IMR-90 (cell line): ENCODE measurements at regions not wholly inside any gene's neighbourhood (a gene's known extent, or its start where the extent isn't known, plus 50 kb on each side); places are given as distances from the start of the nearest gene placed in this dataset.

Source experiments
- CTCF ChIP-seq: conservative IDR thresholded peaks from 2 replicates; pipeline ENCODE4 v1.5.1; 2012; ENCODE audit warnings: mild to moderate bottlenecking, low read depth, low read length, improper control_type of control experiment
- POLR2A ChIP-seq: IDR thresholded peaks from 2 replicates; pipeline ENCODE4 v1.6.1; 2012; ENCODE audit warnings: mild to moderate bottlenecking, low read depth, low read length
- RAD21 ChIP-seq: IDR thresholded peaks from 2 replicates; pipeline ENCODE4 v1.6.1; 2012; ENCODE audit warnings: low read length, improper control_type of control experiment

- no peak for TF ChIP-seq POLR2A
- no peak for TF ChIP-seq CTCF
- no peak for TF ChIP-seq RAD21
These were observed 113.6 kb downstream of the RFX6 start for GRCh38 chr6:116990679-116991078.
